Loucy (cell line): ENCODE measurements at regions not wholly inside any gene's neighbourhood (a gene's known extent, or its start where the extent isn't known, plus 50 kb on each side); places are given as distances from the start of the nearest gene placed in this dataset.

Source experiments
- EZH2phosphoT487 ChIP-seq: fragments of 200-600 bp; IDR thresholded peaks from 2 replicates; pipeline ENCODE4 v1.6.1; 2018; ENCODE audit warnings: antibody characterized with exemption, mild to moderate bottlenecking, moderate library complexity, borderline replicate concordance
- TF ChIP-seq, protein P1 (sequence below): fragments of 200-600 bp; sonication (generic); conservative IDR thresholded peaks from 2 replicates; pipeline ENCODE4 v1.5.1; 2014; ENCODE audit warnings: mild to moderate bottlenecking, antibody characterized with exemption, low read length

DNA sequence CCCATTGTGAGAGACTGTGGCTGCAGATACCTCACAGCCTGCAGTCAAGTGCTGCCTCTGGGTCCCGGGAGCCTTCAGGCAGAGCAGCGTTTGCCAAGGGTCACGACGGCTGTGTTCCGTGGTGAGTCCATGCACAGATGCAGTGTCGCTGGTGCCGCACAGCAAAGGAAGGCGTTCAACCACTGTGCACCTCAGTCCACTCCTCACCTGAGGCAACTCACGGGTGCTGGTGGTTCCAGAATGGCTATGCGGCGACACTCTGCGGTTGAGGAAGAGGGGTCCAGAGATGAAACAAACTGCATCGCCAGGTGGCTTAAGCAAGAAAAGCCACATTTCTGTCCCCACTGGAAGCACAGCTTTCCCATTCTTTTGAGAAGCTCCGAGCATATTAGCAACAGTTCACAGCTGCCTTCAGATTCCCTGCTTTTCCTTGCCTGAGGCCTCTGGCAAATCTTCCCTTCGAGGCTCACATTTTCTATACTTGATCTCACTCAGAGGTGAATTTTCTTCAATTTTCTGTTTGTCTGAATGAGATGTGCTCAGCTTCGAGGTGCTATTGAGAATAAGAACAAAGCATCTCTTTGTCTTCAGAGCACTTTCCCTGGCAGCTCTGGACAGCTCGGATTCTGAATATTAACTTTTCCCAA lies 208.8 kb upstream of the TWIST2 start:
- TF ChIP-seq, protein P1, sequence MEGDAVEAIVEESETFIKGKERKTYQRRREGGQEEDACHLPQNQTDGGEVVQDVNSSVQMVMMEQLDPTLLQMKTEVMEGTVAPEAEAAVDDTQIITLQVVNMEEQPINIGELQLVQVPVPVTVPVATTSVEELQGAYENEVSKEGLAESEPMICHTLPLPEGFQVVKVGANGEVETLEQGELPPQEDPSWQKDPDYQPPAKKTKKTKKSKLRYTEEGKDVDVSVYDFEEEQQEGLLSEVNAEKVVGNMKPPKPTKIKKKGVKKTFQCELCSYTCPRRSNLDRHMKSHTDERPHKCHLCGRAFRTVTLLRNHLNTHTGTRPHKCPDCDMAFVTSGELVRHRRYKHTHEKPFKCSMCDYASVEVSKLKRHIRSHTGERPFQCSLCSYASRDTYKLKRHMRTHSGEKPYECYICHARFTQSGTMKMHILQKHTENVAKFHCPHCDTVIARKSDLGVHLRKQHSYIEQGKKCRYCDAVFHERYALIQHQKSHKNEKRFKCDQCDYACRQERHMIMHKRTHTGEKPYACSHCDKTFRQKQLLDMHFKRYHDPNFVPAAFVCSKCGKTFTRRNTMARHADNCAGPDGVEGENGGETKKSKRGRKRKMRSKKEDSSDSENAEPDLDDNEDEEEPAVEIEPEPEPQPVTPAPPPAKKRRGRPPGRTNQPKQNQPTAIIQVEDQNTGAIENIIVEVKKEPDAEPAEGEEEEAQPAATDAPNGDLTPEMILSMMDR = no peak
- no peak for TF ChIP-seq EZH2phosphoT487
